ENCODE measurements at regions not wholly inside any gene's neighbourhood (a gene's known extent, or its start where the extent isn't known, plus 50 kb on each side); places are given as distances from the start of the nearest gene placed in this dataset.

GRCh38 chr4:107279733-107280132 is 243.6 kb upstream of the DKK2 start:
- CTCF ChIA-PET (ENCODE audit: low intra/inter-chr PET ratio) = no interaction called here
- Histone ChIP-seq H4K20me1 (replicated peaks; ENCODE audit: control insufficient read depth, insufficient read depth, low read length) (no peaks in the 10 kb centered on the region), H2AFZ (ENCODE audit: low read depth, low read length) (no peak overlapping the region), H3K27ac (ENCODE audit: extremely low read depth, low read depth, low read length) (no peak overlapping the region), H3K36me3 (ENCODE audit: control insufficient read depth, insufficient read depth, low read length) (no peaks in the 10 kb centered on the region), H3K9me1 (ENCODE audit: control insufficient read depth, insufficient read depth, low read length) (no peaks in the 10 kb centered on the region), H3K4me2 (ENCODE audit: insufficient read depth, low read length) (no peak overlapping the region), H3K4me3 (no peak overlapping the region), H3K9me3 (replicated peaks; ENCODE audit: control insufficient read depth, insufficient read depth, low read depth, low read length) (no peaks in the 10 kb centered on the region), H3K9ac (ENCODE audit: insufficient read depth in 1 of 2, low read depth in 2 of 2, low read length in 2 of 2) (no peak overlapping the region), H3K79me2 (ENCODE audit: control insufficient read depth, insufficient read depth, low read length) (no peaks in the 10 kb centered on the region), H3K4me1 (replicated peaks in 1 of 2; ENCODE audit: control insufficient read depth in 2 of 2, insufficient read depth in 2 of 2, low read length in 2 of 2) (no peaks in the 10 kb centered on the region), H3K27me3 (ENCODE audit: control insufficient read depth in 2 of 2, insufficient read depth in 2 of 2, low read length in 2 of 2) (no peaks in the 10 kb centered on the region)
- intact Hi-C loops (cut with micrococcal nuclease) = no loop called here
- FAIRE-seq (no peak), DNase-seq (ENCODE audit: extremely low read depth in 1 of 4, low spot score in 3 of 4) (no peak), ATAC-seq (no peak)
- BruUV-seq (replicated peaks) = no TSS peak
- TF ChIP-seq, protein P1, sequence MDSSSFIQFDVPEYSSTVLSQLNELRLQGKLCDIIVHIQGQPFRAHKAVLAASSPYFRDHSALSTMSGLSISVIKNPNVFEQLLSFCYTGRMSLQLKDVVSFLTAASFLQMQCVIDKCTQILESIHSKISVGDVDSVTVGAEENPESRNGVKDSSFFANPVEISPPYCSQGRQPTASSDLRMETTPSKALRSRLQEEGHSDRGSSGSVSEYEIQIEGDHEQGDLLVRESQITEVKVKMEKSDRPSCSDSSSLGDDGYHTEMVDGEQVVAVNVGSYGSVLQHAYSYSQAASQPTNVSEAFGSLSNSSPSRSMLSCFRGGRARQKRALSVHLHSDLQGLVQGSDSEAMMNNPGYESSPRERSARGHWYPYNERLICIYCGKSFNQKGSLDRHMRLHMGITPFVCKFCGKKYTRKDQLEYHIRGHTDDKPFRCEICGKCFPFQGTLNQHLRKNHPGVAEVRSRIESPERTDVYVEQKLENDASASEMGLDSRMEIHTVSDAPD (CRISPR knock-in tag; IDR thresholded peaks at IDR 0.05) = no peak
- TF ChIP-seq SMAD3 (CRISPR knock-in tag; conservative IDR thresholded peaks at IDR 0.05) (no peak), RCOR1 (IDR thresholded peaks at IDR 0.05; ENCODE audit: borderline replicate concordance in 1 of 2, low read depth in 2 of 2, low read length in 2 of 2) (no peak)
- TF ChIP-seq, protein P2, sequence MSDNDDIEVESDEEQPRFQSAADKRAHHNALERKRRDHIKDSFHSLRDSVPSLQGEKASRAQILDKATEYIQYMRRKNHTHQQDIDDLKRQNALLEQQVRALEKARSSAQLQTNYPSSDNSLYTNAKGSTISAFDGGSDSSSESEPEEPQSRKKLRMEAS (CRISPR knock-in tag; IDR thresholded peaks at IDR 0.05) = no peak
- POLR2A ChIA-PET = no interaction called here
- in situ Hi-C loops (cut with MboI) = no loop called here

Measured in K562 (cell line).